T-cell (primary cell): ENCODE measurements at regions not wholly inside any gene's neighbourhood (a gene's known extent, or its start where the extent isn't known, plus 50 kb on each side); places are given as distances from the start of the nearest gene placed in this dataset.

Experiments used
- ATAC-seq, 4 experiments: fragments of 200-7000 bp in 3 of 4; fragments of 150-1000 bp in 1 of 4; cut with Tn5 transposase; replicated peaks in 1 of 4; 1 replicate in 3 of 4; 2 replicates in 1 of 4; pipeline ENCODE4 v1.10.0; 2021; ENCODE audit warnings: moderate library complexity in 3 of 4, mild to moderate bottlenecking in 2 of 4, moderate number of reproducible peaks in 1 of 4
- CTCF ChIA-PET, 2 donors: fragments of 300-600 bp; sonication (Branson Sonifier 250); formaldehyde crosslinking; loops; one replicate each; lab custom pipeline; 2022; ENCODE audit warnings: antibody characterized with exemption in 2 of 2; lab: Charles Lee
- POLR2A ChIA-PET, 2 donors: fragments of 300-600 bp; sonication (Branson Sonifier 250); formaldehyde crosslinking; loops; one replicate each; lab custom pipeline; 2022; ENCODE audit warnings: antibody characterized with exemption in 2 of 2; lab: Charles Lee
- DNase-seq, 35 experiments: peaks; one replicate each; pipeline versions ENCODE4 v3.0.0 to v3.0.0-alpha.2; 2013 to 2023
- H3K27ac ChIP-seq: one replicate; pipeline ENCODE4 v1.5.1; 2013; ENCODE audit warnings: low read length
- H3K27me3 ChIP-seq, 2 experiments: replicated peaks in 1 of 2; 1 replicate in 1 of 2; 2 replicates in 1 of 2; pipeline versions ENCODE4 v1.6.1 to v1.7.0; 2013; ENCODE audit warnings: low read length in 1 of 2, mixed read lengths in 1 of 2; ENCODE audit not compliant: control insufficient read depth in 2 of 2, insufficient read depth in 2 of 2; ENCODE audit errors: extremely low read depth in 1 of 2
- H3K36me3 ChIP-seq, 2 donors: 1 replicate in 1 of 2; 2 replicates in 1 of 2; pipeline versions ENCODE4 v1.6.1 to v1.7.0; 2013; ENCODE audit warnings: low read length in 1 of 2; ENCODE audit not compliant: control insufficient read depth in 2 of 2, insufficient read depth in 1 of 2; ENCODE audit errors: extremely low read depth in 1 of 2
- H3K4me1 ChIP-seq, 2 experiments: 1 replicate in 1 of 2; 2 replicates in 1 of 2; pipeline versions ENCODE4 v1.6.1 to v1.7.0; 2013; ENCODE audit warnings: low read length in 2 of 2, mixed read lengths in 1 of 2; ENCODE audit not compliant: insufficient read depth in 2 of 2, control insufficient read depth in 1 of 2; ENCODE audit errors: extremely low read depth in 1 of 2
- H3K4me3 ChIP-seq, 2 donors: 1 replicate in 1 of 2; 2 replicates in 1 of 2; pipeline versions ENCODE4 v1.5.1 to v1.7.0; 2013; ENCODE audit warnings: mild to moderate bottlenecking in 2 of 2, low read length in 1 of 2, moderate library complexity in 1 of 2; ENCODE audit not compliant: control insufficient read depth in 1 of 2; ENCODE audit errors: extremely low read depth in 1 of 2
- H3K9me3 ChIP-seq: 2 replicates; pipeline ENCODE4 v1.7.0; 2013
- H3K27ac Mint-ChIP-seq, 2 donors: one replicate each; pipeline ENCODE4 v1.8.0; 2020 to 2021; ENCODE audit warnings: mild to moderate bottlenecking in 2 of 2, mixed read lengths in 2 of 2
- H3K27me3 Mint-ChIP-seq, 2 donors: one replicate each; pipeline ENCODE4 v1.8.0; 2021 to 2022; ENCODE audit warnings: mixed read lengths in 2 of 2
- H3K36me3 Mint-ChIP-seq: one replicate; pipeline ENCODE4 v1.8.0; 2021; ENCODE audit warnings: mixed read lengths
- H3K4me1 Mint-ChIP-seq, 3 donors: one replicate each; pipeline ENCODE4 v1.8.0; 2020 to 2022; ENCODE audit warnings: mixed read lengths in 3 of 3, mild to moderate bottlenecking in 1 of 3
- H3K4me3 Mint-ChIP-seq, 3 donors: one replicate each; pipeline ENCODE4 v1.8.0; 2020 to 2022; ENCODE audit warnings: mild to moderate bottlenecking in 3 of 3, mixed read lengths in 3 of 3, moderate library complexity in 3 of 3
- H3K9me3 Mint-ChIP-seq, 3 donors: one replicate each; pipeline ENCODE4 v1.8.0; 2020 to 2022; ENCODE audit warnings: mixed read lengths in 3 of 3
- WGBS: methylation state at CpG from one replicate; pipeline ENCODE4 v1.1.5; 2013; ENCODE audit warnings: missing lambda C conversion rate; ENCODE audit not compliant: insufficient coverage; 5-methylcytosine and 5-hydroxymethylcytosine counted together

GRCh38 chr3:181629711-181630110 lies 82.0 kb upstream of the SOX2 start:
- CTCF ChIA-PET, result no interaction called here
- no peaks in the 10 kb centered on the region for H3K9me3 ChIP-seq
- no CpG with 5 or more reads among the region's 3 CpGs for WGBS
- H3K4me3 ChIP-seq, result no peak overlapping the region
- H3K4me1 ChIP-seq, result no peaks in the 10 kb centered on the region
- Mint-ChIP-seq H3K27me3 (peaks cover 2 to 4% of the 10 kb centered on the region in 2 donors), H3K9me3 (no peaks in the 10 kb centered on the region), H3K4me3 (no peak overlapping the region), H3K27ac (no peak overlapping the region), H3K36me3 (no peaks in the 10 kb centered on the region), H3K4me1 (no peaks in the 10 kb centered on the region)
- no peak for ATAC-seq
- DNase-seq, result no peak
- no peak overlapping the region for H3K27ac ChIP-seq
- POLR2A ChIA-PET, result no interaction called here
- H3K36me3 ChIP-seq, result no peaks in the 10 kb centered on the region
- no peaks in the 10 kb centered on the region for H3K27me3 ChIP-seq

DNA sequence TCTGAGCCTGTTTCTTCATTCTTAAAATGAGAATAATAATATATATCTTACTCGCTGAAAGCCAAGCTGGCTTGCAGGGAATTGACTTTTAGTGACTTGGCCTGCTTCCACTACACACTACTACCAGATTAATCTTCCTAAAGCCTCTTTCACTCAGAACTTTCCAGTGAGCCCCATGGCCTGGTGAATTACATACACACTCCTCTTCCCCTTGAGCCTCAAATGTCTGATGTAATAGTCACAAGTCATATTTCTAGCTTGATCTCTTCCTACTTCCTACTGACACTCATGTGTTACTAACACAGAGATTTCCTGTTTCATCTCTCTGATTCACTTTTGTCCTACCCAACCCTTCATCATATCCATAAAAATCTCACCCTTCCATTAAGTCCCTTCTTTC lies 82.7 kb upstream of the SOX2 start:
- no peaks in the 10 kb centered on the region for H3K4me1 ChIP-seq
- no CpG with 5 or more reads among the region's 1 CpG for WGBS
- DNase-seq (no peak), ATAC-seq (no peak)
- ChIA-PET CTCF (no interaction called here), POLR2A (no interaction called here)
- H3K27ac ChIP-seq, result no peak overlapping the region
- H3K9me3 Mint-ChIP-seq, result no peaks in the 10 kb centered on the region
- H3K27ac Mint-ChIP-seq, result no peak overlapping the region
- peaks cover 2 to 4% of the 10 kb centered on the region in 2 donors for H3K27me3 Mint-ChIP-seq
- H3K9me3 ChIP-seq, result no peaks in the 10 kb centered on the region
- no peaks in the 10 kb centered on the region for H3K36me3 Mint-ChIP-seq
- H3K4me3 ChIP-seq, result no peak overlapping the region
- H3K4me1 Mint-ChIP-seq, result no peaks in the 10 kb centered on the region
- H3K27me3 ChIP-seq, result no peaks in the 10 kb centered on the region
- no peaks in the 10 kb centered on the region for H3K36me3 ChIP-seq
- H3K4me3 Mint-ChIP-seq, result no peak overlapping the region

DNA sequence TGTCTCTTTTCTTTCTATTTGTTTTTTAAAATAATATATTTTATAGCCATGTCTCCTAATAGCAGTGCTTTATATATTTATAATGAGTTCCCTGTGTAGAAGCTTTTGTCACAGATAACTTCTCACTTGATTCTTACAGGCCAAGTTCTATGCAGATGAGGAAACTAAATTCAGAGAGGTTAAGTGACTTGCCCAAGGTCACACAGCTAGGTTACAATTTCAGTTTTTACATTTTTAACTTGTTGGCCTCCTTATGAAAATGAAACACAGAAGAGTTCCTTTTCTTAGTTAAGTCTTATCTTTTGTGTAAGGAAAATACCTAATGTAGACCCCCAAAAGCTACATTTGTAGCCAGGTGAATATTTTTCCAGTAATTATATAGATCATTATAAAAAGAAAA lies 83.3 kb upstream of the SOX2 start:
- ATAC-seq, result no peak
- Histone ChIP-seq H3K4me1 (no peaks in the 10 kb centered on the region), H3K4me3 (no peak overlapping the region), H3K27ac (no peak overlapping the region), H3K9me3 (no peaks in the 10 kb centered on the region), H3K27me3 (no peaks in the 10 kb centered on the region), H3K36me3 (no peaks in the 10 kb centered on the region)
- Mint-ChIP-seq H3K27me3 (peaks cover 2 to 4% of the 10 kb centered on the region in 2 donors), H3K27ac (no peak overlapping the region), H3K4me1 (no peaks in the 10 kb centered on the region), H3K4me3 (no peak overlapping the region), H3K9me3 (no peaks in the 10 kb centered on the region), H3K36me3 (no peaks in the 10 kb centered on the region)
- no peak for DNase-seq
- ChIA-PET CTCF (interaction anchor here in 1 of 2 donors (0.6 kb wide), 1 partner anchor 9 kb away, joined by 3 read pairs; no protein-coding TSS in a partner anchor), POLR2A (no interaction called here)

- Histone ChIP-seq H3K4me3 (no peak overlapping the region), H3K4me1 (no peaks in the 10 kb centered on the region), H3K36me3 (no peaks in the 10 kb centered on the region), H3K9me3 (no peaks in the 10 kb centered on the region), H3K27me3 (no peaks in the 10 kb centered on the region), H3K27ac (no peak overlapping the region)
- H3K27me3 Mint-ChIP-seq, result peaks cover 2 to 4% of the 10 kb centered on the region in 2 donors
- no peak overlapping the region for H3K27ac Mint-ChIP-seq
- ATAC-seq (no peak), DNase-seq (no peak)
- H3K4me3 Mint-ChIP-seq, result no peak overlapping the region
- CTCF ChIA-PET, result no interaction called here
- no peaks in the 10 kb centered on the region for H3K36me3 Mint-ChIP-seq
- POLR2A ChIA-PET, result no interaction called here
- H3K9me3 Mint-ChIP-seq, result no peaks in the 10 kb centered on the region
- H3K4me1 Mint-ChIP-seq, result no peaks in the 10 kb centered on the region
- no CpG with 5 or more reads among the region's 1 CpG for WGBS
Measured at GRCh38 chr3:181626036-181626435, 85.7 kb upstream of the SOX2 start.

DNA sequence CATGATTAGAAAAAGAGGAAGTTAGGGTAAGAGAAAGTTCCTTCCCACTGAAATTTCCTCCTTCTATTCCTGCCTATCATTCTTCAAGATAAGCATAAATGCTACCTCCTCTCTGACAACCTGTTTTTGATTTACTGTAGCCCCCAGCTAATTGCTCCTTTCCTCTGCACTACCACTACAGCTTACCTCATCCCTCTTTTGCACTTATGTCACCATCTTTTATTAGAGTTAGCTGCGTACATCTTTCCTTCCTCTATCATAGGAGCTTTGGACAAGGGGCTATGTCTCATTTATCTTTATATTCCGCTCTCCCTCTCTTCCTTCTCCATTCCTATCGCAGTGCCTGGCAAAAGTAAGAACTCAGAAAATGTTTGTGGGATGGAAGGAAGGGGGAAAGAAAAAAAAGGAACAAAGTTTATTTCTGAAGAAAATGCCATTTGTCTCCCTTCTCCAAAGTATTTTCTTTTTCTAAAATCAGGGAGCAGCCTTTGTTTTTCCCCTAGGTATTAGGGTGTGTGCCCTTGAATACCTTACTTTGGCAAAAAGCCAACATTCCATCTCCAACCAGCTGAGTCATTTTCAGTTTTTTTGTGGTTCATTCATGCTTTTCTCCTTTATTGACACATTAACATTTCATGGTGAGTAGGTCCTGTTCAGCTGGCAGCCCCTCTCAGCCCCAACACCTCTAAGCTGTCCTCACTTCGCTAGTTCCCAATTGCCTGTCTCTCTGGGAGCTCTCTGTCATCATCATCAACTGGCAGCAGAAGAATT lies 87.6 kb upstream of the SOX2 start:
- Histone ChIP-seq H3K36me3 (no peaks in the 10 kb centered on the region), H3K27me3 (no peaks in the 10 kb centered on the region), H3K9me3 (no peaks in the 10 kb centered on the region), H3K4me1 (no peaks in the 10 kb centered on the region), H3K27ac (no peak overlapping the region), H3K4me3 (no peak overlapping the region)
- WGBS, result no CpG with 5 or more reads among the region's 4 CpGs
- Mint-ChIP-seq H3K27ac (no peak overlapping the region), H3K4me1 (no peaks in the 10 kb centered on the region), H3K27me3 (peaks cover 0 to 1% of the 10 kb centered on the region in 2 donors), H3K4me3 (no peak overlapping the region), H3K9me3 (no peaks in the 10 kb centered on the region), H3K36me3 (no peaks in the 10 kb centered on the region)
- POLR2A ChIA-PET, result no interaction called here
- ATAC-seq (no peak), DNase-seq (no peak)
- CTCF ChIA-PET, result no interaction called here

- ATAC-seq, result no peak
- no peaks in the 10 kb centered on the region for H3K27me3 ChIP-seq
- Mint-ChIP-seq H3K27me3 (no peaks in the 10 kb centered on the region), H3K9me3 (no peaks in the 10 kb centered on the region), H3K4me3 (no peak overlapping the region), H3K36me3 (no peaks in the 10 kb centered on the region), H3K4me1 (no peaks in the 10 kb centered on the region), H3K27ac (no peak overlapping the region)
- no peak overlapping the region for H3K27ac ChIP-seq
- ChIA-PET CTCF (no interaction called here), POLR2A (no interaction called here)
- H3K9me3 ChIP-seq, result no peaks in the 10 kb centered on the region
- no peaks in the 10 kb centered on the region for H3K36me3 ChIP-seq
- no peaks in the 10 kb centered on the region for H3K4me1 ChIP-seq
- no peak overlapping the region for H3K4me3 ChIP-seq
- 71% methylated on average over 4 of the region's 6 CpGs for WGBS
- DNase-seq, result no peak
Measured at GRCh38 chr3:181622365-181622764, 89.4 kb upstream of the SOX2 start.

DNA sequence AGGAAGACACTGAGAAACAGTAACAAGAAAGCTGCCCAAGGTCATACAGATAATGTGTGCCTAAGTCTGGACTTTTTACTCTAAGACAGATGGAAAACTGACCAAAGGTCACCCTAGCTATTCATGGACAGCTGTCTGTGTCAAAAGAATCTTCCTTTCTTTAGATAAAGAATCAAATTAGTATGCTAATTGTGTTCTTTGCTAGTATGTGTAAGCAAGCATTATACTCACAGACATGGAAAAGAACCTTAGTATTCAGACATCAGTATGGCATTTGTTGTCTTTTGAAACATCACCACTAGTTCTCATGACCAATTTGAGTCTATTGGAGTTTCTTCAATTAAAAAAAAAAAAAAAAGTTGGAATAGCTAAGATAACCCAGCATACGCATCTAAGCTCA lies 91.8 kb upstream of the SOX2 start:
- H3K27ac ChIP-seq, result no peak overlapping the region
- ATAC-seq, result no peak
- no CpG with 5 or more reads among the region's 1 CpG for WGBS
- POLR2A ChIA-PET, result no interaction called here
- CTCF ChIA-PET, result no interaction called here
- H3K36me3 ChIP-seq, result no peaks in the 10 kb centered on the region
- no peaks in the 10 kb centered on the region for H3K27me3 ChIP-seq
- H3K4me1 ChIP-seq, result no peaks in the 10 kb centered on the region
- no peak for DNase-seq
- no peak overlapping the region for H3K4me3 ChIP-seq
- no peak overlapping the region for H3K27ac Mint-ChIP-seq
- no peaks in the 10 kb centered on the region for H3K4me1 Mint-ChIP-seq
- no peaks in the 10 kb centered on the region for H3K9me3 Mint-ChIP-seq
- no peaks in the 10 kb centered on the region for H3K36me3 Mint-ChIP-seq
- no peak overlapping the region for H3K4me3 Mint-ChIP-seq
- no peaks in the 10 kb centered on the region for H3K9me3 ChIP-seq
- no peaks in the 10 kb centered on the region for H3K27me3 Mint-ChIP-seq
